ENCODE measurements at regions not wholly inside any gene's neighbourhood (a gene's known extent, or its start where the extent isn't known, plus 50 kb on each side); places are given as distances from the start of the nearest gene placed in this dataset.

DNA sequence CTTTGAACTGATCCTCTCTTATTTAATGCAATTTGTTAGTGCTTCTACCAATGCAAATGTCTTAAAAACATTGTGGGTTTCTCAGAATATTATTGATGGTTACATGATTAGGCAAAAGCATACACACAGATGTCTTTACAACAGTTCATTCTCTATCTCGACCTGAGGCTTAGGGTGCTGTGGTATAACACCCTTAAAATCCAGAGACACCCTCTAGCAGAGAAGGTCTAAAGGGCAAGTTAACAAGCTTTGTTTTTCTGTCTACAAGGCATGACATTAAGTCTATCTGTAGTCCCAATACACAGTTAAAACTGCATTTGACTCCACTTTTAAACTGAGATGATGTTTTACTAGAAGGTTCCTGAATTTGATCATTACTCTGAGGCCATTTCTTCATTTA is 518.7 kb upstream of the MEF2C start:
- no peak for DNase-seq
- no peaks in the 10 kb centered on the region for H3K27me3 ChIP-seq
- no peaks in the 10 kb centered on the region for H3K36me3 ChIP-seq
- no peak overlapping the region for H3K4me3 ChIP-seq
- no peaks in the 10 kb centered on the region for H3K4me1 ChIP-seq
- no peak overlapping the region for H3K27ac ChIP-seq
- H3K9me3 ChIP-seq (replicated peaks) = no peaks in the 10 kb centered on the region

DNA sequence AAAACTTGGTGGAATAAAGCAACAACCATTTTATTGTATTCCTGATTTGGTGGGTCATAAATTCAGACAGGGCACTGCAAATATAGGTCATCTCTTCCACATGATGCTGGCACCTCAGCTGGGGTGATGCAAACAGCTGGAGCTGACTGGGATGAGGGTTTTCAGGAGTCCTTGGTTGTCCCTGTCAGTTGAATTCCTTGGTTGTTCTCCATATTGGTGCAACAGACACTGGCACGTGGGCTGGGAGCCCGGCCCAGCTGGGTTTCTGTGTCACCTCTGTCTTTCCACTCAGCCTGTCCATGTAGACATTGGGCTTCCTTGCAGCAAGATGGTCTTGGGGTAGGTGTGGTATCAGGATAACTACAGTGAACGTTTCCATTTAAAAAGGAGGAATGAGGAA is 518.0 kb upstream of the MEF2C start:
- H3K27me3 ChIP-seq = no peaks in the 10 kb centered on the region
- H3K36me3 ChIP-seq = no peaks in the 10 kb centered on the region
- no peaks in the 10 kb centered on the region for H3K4me1 ChIP-seq
- H3K9me3 ChIP-seq (replicated peaks) = no peaks in the 10 kb centered on the region
- H3K27ac ChIP-seq = no peak overlapping the region
- DNase-seq = no peak
- H3K4me3 ChIP-seq = no peak overlapping the region

DNA sequence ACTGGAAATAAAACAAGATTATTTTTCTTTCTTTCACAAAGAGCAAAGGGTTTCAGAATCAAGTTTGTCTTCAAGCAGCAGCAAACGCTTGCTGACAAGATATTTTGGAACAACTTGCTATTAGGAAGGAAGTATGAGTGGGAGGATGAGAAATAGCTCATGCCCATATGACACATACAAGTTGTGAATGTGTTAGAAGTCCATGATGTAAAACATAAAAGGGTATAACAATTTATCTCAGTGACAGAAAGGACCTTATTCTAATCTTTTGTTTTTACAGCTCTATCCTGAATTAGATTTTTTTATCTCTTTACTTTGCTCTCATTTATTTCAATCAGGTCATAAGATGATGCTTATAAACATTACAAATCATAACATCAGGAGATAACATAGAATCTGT is 516.6 kb upstream of the MEF2C start:
- Histone ChIP-seq H3K36me3 (no peaks in the 10 kb centered on the region), H3K4me1 (no peaks in the 10 kb centered on the region), H3K27me3 (no peaks in the 10 kb centered on the region), H3K27ac (no peak overlapping the region), H3K4me3 (no peak overlapping the region), H3K9me3 (replicated peaks) (no peaks in the 10 kb centered on the region)
- DNase-seq = no peak

DNA sequence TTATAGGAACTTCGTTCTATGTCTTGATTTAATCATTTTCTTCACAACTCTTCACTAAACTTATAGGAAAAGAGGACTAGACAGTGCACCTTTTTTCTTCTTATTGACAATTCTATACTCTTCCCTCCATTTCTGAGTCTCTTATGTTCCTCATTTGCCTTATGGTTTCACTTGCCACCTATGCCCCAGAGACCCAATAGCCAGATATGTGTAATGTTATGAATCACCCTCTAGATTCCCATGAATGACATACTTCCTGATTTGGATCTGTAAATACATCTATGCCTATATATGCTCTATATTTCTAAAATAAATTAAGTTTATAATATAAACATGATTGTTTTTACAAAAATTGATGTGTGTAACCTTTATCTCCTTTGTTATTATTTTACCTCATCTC is 514.1 kb upstream of the MEF2C start:
- no peak overlapping the region for H3K4me3 ChIP-seq
- DNase-seq = no peak
- no peaks in the 10 kb centered on the region for H3K27me3 ChIP-seq

DNA sequence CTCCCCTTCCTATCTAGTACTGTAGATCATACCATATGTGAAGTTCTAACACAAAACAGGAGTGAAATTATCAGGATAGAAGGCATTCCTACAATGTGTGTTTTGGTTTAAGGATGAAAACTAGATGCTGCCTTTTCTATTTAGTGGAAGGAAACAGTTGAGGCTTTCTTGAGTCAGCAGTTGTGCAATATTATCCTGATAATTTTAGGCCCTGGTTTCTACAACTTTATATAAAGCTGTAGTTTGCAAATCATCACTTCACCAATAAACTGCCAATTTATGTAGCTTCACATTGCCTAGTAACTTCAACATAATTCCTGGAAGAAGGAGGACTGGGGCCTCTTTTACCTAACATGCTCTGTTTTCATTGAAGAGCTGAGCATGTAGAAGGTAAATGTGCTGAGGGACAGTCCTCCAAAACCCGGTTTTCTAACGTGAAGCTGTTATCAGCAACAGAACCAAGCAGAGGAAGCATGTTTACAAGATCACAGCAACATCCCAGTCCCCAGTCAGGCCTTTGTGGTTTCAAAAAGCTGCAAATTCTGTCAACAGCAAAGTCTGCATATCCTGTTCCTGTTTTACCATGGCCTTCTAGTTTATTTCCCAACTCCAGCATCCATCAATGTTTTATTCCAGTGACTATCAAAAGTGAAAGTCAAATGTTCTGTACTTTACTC is 513.4 kb upstream of the MEF2C start:
- no peaks in the 10 kb centered on the region for H3K27me3 ChIP-seq
- H3K36me3 ChIP-seq = no peaks in the 10 kb centered on the region
- H3K4me3 ChIP-seq = no peak overlapping the region
- H3K4me1 ChIP-seq = no peaks in the 10 kb centered on the region
- no peak for DNase-seq
- H3K9me3 ChIP-seq (replicated peaks) = no peaks in the 10 kb centered on the region
- no peak overlapping the region for H3K27ac ChIP-seq

More for the DNA sequence above, 514.1 kb upstream of the MEF2C start:
- H3K9me3 ChIP-seq (replicated peaks) = no peaks in the 10 kb centered on the region
- no peak overlapping the region for H3K27ac ChIP-seq
- no peaks in the 10 kb centered on the region for H3K36me3 ChIP-seq
- no peaks in the 10 kb centered on the region for H3K4me1 ChIP-seq

DNA sequence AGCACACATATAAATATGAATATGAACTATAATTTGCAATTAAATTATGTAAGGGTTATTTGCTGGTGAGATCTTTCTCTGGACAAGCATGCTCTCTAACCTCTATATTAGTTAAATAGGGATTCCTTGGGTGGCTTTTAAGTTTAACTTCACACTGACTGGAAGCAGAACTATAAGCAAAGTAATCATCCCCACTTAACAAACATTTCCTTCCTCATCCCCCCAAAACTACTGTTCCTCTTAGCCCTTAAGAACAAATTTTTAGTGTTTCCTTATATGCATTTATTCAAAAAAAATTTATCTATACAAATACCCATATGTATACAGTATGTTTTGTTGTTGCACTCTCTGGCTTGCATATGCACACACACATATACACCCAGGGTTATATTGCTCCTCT is 512.1 kb upstream of the MEF2C start:
- Histone ChIP-seq H3K27ac (no peak overlapping the region), H3K4me3 (no peak overlapping the region), H3K9me3 (replicated peaks) (no peaks in the 10 kb centered on the region), H3K4me1 (no peaks in the 10 kb centered on the region), H3K36me3 (no peaks in the 10 kb centered on the region), H3K27me3 (no peaks in the 10 kb centered on the region)
- no peak for DNase-seq

DNA sequence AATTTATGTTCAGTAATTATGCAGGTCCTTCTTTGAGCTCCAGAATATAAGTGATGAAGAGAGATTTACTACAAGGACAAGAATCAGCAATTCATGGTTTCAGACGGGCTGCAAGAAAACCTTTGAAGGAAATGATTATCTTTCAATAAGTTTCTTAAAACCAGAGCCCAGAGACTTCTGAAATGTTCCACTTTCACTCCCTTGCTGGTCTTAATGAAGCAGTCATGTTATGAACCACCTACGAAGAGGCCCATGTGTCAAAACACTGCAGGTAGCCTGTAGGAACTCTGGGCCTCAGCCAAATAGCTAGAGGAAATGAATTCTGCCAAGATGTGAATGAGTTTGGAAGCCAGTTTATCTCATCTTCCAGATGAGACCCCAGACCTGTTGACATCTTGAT is 505.9 kb upstream of the MEF2C start:
- no peak for DNase-seq
- H3K9me3 ChIP-seq (replicated peaks) = no peaks in the 10 kb centered on the region

DNA sequence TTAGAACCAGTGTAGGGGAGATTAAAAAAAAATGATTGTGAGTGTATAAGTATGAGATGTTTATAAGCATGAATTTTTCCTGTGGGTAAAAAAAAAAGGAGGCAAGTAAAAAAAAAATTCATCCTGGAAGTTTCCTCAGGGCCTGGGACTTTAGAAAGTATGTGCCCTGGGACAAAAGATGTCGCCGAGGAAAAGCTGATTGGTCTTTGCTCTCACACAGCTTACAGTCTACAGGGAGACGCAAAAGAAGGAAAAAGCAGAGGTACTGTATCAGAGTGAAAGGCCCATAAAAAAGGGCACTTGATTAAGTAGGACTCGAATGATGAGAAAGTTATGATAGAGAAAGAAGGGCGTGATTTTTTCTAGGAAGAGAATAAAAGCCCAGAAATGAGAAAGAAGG is 501.4 kb upstream of the MEF2C start:
- Histone ChIP-seq H3K4me3 (no peak overlapping the region), H3K36me3 (no peaks in the 10 kb centered on the region), H3K4me1 (no peaks in the 10 kb centered on the region), H3K27me3 (no peaks in the 10 kb centered on the region), H3K27ac (no peak overlapping the region), H3K9me3 (replicated peaks) (peaks cover 4% of the 10 kb centered on the region; the same call in 1 of the 2 replicates)
- no peak for DNase-seq

More for the DNA sequence above, 505.9 kb upstream of the MEF2C start:
- Histone ChIP-seq H3K4me1 (no peaks in the 10 kb centered on the region), H3K27me3 (no peaks in the 10 kb centered on the region), H3K27ac (no peak overlapping the region), H3K36me3 (no peaks in the 10 kb centered on the region), H3K4me3 (no peak overlapping the region)

DNA sequence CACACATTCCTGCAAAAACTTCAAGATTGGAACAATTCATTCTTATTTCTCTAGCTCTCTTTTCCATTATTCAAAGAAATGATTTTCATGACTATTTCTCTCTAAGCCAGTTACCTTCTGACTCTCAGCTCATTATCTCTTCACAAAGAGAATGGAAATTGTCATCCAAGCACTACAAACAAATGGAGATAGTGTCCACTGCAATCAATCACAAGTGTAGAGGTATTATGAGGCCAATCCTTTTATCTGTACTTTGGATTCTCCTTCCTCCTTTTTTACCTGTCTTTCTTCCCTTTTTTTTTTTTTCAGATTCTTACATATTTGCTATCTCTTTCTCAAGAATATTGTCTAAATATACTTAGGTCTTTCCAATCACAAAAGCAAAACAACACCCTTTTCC is 497.7 kb upstream of the MEF2C start:
- Histone ChIP-seq H3K27ac (no peak overlapping the region), H3K4me3 (no peak overlapping the region), H3K27me3 (no peaks in the 10 kb centered on the region), H3K9me3 (replicated peaks) (peaks cover 4% of the 10 kb centered on the region; the same call in 1 of the 2 replicates), H3K4me1 (no peaks in the 10 kb centered on the region), H3K36me3 (no peaks in the 10 kb centered on the region)
- DNase-seq = no peak

DNA sequence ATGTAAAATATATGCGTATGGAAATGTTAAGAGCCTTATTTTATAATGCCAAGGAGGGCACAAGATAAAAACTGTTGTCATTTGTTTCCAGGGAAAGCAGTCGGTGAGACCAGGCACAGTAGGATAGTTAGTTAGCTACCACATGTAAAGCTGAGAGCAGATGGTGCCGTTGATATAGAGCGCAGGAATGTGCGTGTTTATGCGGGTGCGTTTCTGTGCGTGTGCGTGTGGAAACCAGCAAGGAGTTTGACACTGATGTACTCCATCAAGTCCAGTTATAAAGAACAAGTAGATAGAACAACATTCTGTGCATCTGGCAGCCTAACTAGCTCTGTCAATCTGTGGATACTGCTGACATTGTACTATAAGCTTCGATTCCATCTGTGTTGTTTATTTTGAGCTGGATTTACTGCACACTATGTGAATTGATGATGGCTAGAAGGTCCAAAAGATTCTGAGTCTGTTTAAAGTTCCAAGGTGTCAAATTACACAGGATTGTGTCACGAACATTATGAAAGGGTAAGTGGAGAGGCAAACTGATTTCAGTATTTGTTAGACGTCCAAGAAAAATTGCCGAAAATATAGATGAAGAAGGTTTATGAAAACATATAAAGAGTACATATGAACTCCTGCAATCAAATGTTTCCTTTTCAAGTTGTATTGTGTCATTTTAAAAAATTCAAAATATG is 494.9 kb upstream of the MEF2C start:
- no peaks in the 10 kb centered on the region for H3K36me3 ChIP-seq
- H3K4me3 ChIP-seq = no peak overlapping the region
- no peaks in the 10 kb centered on the region for H3K4me1 ChIP-seq
- no peak overlapping the region for H3K27ac ChIP-seq
- no peak for DNase-seq
- H3K9me3 ChIP-seq (replicated peaks) = peaks cover 4% of the 10 kb centered on the region; the same call in 1 of the 2 replicates
- no peaks in the 10 kb centered on the region for H3K27me3 ChIP-seq

DNA sequence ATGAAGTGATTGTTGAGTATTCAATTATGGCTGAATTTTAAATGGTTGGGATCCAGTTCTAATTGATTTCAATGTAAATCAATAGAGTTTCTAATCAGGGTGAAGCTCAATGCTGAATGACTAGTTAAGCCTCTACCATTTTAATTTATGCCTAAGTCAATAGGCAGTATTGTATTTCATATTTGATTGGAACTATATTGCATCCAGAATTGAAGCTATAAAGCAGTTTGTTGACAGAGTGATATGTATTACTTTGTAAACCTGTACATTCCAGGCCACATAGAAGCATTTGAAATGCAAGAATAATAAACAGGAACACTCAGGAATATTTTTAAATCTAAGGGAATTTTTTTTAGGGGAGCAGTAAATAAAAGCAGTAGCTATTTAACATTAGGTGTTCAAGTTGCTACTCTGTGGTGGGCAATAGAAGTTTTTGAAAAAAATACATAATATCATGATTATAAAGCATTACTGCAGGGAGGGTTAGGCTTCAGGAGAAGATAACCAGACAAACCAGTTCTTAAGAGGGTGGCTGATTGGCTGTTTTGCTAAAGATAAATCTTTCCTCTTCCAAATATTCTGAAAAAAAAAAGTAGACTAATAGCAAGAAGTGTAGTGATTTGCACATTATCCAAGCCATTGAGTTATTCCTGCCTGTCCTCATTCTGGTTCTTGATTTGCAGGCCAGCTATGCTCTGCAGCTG is 492.0 kb upstream of the MEF2C start:
- Histone ChIP-seq H3K27ac (no peak overlapping the region), H3K4me3 (no peak overlapping the region), H3K27me3 (no peaks in the 10 kb centered on the region), H3K36me3 (no peaks in the 10 kb centered on the region), H3K4me1 (no peaks in the 10 kb centered on the region), H3K9me3 (replicated peaks) (no peaks in the 10 kb centered on the region)
- DNase-seq = no peak

DNA sequence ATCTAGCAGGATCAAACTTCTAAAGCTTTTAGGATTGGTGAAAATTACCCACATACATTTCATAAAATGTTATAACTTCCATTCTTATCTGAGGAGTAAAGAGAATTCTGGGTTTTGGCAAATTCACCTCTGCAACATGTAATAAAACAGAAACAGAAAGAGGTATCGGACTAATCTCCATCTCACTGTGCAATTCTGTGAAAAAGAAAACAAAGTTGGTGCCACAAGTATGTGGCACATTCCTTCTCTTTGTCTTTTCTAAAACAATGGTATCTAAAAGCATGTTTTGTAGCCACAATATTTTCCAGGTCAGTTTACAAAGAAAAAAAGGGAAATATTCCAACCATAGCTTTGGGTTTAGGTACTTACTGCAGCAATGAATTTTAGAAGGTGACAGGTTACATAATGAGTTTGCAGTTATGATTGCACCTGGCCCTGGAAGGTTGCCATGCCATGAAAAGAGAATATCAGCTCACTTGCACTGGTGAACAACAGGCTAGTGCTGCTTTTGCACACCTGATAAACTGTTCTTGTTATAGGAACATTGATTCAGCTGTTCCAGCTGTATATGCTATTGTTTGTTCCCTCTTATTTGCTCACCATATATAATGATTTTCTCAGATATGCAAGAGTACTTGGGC is 491.3 kb upstream of the MEF2C start:
- Histone ChIP-seq H3K27ac (no peak overlapping the region), H3K4me1 (no peaks in the 10 kb centered on the region), H3K9me3 (replicated peaks) (no peaks in the 10 kb centered on the region), H3K4me3 (no peak overlapping the region), H3K36me3 (no peaks in the 10 kb centered on the region), H3K27me3 (no peaks in the 10 kb centered on the region)
- DNase-seq = no peak

DNA sequence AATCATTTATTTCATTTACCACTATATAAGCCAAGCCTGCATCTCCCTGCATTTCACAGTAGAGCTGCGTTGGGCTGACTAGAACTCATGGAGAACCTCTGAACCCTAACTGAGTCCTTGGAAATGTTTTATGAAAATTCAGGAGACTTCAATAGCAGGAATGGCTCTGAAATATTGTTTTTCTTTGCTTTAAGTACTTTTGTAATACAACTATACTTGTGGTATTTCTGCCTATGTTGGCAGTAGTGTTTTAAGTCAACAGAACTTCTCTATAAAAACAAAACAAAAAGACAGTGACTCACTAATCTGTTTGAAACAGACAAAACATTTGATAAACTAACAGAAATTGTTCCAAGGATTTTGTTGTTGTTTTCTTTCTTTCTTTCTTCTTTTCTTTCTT is 489.2 kb upstream of the MEF2C start:
- Histone ChIP-seq H3K36me3 (no peaks in the 10 kb centered on the region), H3K27me3 (no peaks in the 10 kb centered on the region), H3K9me3 (replicated peaks) (no peaks in the 10 kb centered on the region), H3K4me1 (no peaks in the 10 kb centered on the region), H3K27ac (no peak overlapping the region), H3K4me3 (no peak overlapping the region)
- DNase-seq = no peak

DNA sequence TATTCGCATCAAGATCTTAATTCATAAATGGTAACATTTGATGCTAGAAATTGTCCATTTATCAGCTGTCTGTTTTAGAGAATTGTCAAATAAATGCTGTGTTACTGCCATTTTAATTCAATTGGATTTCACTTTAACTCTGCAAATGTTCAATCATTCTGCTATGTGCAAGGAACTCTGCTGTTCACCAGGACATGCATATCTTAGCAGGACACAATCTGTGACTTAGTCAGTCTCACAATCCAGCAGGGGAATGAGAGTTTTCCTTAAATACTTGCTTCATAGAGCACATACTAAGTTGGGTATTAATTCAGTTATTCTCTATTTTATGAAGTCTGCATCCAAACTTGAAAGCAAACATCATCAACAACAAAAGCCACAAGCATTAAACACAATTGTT is 488.7 kb upstream of the MEF2C start:
- Histone ChIP-seq H3K36me3 (no peaks in the 10 kb centered on the region), H3K4me3 (no peak overlapping the region), H3K9me3 (replicated peaks) (no peaks in the 10 kb centered on the region), H3K27ac (no peak overlapping the region), H3K4me1 (no peaks in the 10 kb centered on the region), H3K27me3 (no peaks in the 10 kb centered on the region)
- DNase-seq = no peak

DNA sequence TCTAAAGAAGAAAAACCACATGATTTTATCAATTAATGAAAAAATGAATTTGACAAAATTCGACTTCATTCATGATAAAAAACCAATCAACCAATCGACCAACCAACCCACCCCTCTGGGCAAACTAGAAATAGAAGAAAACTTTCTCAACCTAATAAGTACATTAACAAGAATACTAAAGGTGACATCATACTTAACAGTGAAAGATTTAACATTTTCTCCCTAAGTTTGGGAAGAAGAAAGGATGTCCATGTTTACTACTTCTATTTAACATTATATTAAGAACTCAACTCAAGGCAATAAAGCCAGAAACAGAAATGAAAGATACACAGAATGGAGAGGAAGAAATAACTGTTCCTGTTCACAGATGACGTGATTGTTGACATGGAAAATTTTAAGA is 476.1 kb upstream of the MEF2C start:
- Histone ChIP-seq H3K4me1 (no peaks in the 10 kb centered on the region), H3K27me3 (no peaks in the 10 kb centered on the region), H3K36me3 (no peaks in the 10 kb centered on the region), H3K9me3 (replicated peaks) (no peaks in the 10 kb centered on the region), H3K27ac (no peak overlapping the region), H3K4me3 (no peak overlapping the region)
- DNase-seq = no peak
